GM12891 (cell line): ENCODE measurements at regions not wholly inside any gene's neighbourhood (a gene's known extent, or its start where the extent isn't known, plus 50 kb on each side); places are given as distances from the start of the nearest gene placed in this dataset.

Source experiments
- PAX5 ChIP-seq: IDR thresholded peaks from 2 replicates; pipeline ENCODE4 v1.6.1; 2011; ENCODE audit warnings: low read length, moderate library complexity, mild to moderate bottlenecking; ENCODE audit not compliant: insufficient read depth, severe bottlenecking
- POLR2A ChIP-seq: IDR thresholded peaks from 2 replicates; pipeline ENCODE4 v1.6.1; 2011; ENCODE audit warnings: low read depth, low read length, control low read depth
- POLR2AphosphoS5 ChIP-seq: IDR thresholded peaks from 2 replicates; pipeline ENCODE4 v1.6.1; 2011; ENCODE audit warnings: low read depth, low read length, control low read depth
- TAF1 ChIP-seq: IDR thresholded peaks from 2 replicates; pipeline ENCODE4 v1.6.1; 2011; ENCODE audit warnings: low read depth, low read length, control low read depth

- no peak for TF ChIP-seq POLR2A
- TF ChIP-seq POLR2AphosphoS5 = no peak
- no peak for TF ChIP-seq TAF1
- no peak for TF ChIP-seq PAX5
Observed at GRCh38 chr4:72677265-72677664, 108.2 kb upstream of the ADAMTS3 start.
